D721Med (cell line): ENCODE measurements at regions not wholly inside any gene's neighbourhood (a gene's known extent, or its start where the extent isn't known, plus 50 kb on each side); places are given as distances from the start of the nearest gene placed in this dataset.

Experiments used
- DNase-seq: peaks from one replicate; pipeline ENCODE4 v3.0.0; 2011; ENCODE audit warnings: low spot score; ENCODE audit not compliant: insufficient read length
- FAIRE-seq: peaks from 2 replicates; lab custom pipeline; 2011; peaks lifted over from hg19 to GRCh38; lab: Jason Lieb, UNC
- TF ChIP-seq, protein P1 (sequence below): IDR thresholded peaks from 2 replicates; pipeline ENCODE4 v1.5.1; 2012; ENCODE audit warnings: mild to moderate bottlenecking, control low read depth; ENCODE audit not compliant: insufficient read depth; ENCODE audit errors: missing control alignments

DNA sequence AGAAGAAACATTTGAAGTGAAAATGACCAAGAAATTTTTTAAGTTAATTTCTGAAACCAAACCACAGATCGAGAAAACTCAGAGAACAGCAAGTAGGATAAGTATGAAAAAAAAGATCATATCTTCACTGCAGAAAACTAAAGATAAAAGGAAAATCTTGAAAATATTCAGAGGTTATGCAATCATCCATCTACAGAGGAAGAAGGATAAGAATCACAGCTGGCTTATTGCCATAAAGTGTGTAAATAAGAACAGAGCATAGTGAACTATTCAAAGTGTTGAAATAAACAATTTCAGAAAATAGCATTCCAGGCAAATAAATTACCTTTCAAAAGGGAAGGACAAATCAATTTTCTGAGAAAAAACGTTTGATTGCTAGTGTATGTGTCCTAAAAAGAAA lies 1191.7 kb upstream of the CDH6 start:
- no peak for FAIRE-seq
- TF ChIP-seq, protein P1, sequence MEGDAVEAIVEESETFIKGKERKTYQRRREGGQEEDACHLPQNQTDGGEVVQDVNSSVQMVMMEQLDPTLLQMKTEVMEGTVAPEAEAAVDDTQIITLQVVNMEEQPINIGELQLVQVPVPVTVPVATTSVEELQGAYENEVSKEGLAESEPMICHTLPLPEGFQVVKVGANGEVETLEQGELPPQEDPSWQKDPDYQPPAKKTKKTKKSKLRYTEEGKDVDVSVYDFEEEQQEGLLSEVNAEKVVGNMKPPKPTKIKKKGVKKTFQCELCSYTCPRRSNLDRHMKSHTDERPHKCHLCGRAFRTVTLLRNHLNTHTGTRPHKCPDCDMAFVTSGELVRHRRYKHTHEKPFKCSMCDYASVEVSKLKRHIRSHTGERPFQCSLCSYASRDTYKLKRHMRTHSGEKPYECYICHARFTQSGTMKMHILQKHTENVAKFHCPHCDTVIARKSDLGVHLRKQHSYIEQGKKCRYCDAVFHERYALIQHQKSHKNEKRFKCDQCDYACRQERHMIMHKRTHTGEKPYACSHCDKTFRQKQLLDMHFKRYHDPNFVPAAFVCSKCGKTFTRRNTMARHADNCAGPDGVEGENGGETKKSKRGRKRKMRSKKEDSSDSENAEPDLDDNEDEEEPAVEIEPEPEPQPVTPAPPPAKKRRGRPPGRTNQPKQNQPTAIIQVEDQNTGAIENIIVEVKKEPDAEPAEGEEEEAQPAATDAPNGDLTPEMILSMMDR = no peak
- no peak for DNase-seq

DNA sequence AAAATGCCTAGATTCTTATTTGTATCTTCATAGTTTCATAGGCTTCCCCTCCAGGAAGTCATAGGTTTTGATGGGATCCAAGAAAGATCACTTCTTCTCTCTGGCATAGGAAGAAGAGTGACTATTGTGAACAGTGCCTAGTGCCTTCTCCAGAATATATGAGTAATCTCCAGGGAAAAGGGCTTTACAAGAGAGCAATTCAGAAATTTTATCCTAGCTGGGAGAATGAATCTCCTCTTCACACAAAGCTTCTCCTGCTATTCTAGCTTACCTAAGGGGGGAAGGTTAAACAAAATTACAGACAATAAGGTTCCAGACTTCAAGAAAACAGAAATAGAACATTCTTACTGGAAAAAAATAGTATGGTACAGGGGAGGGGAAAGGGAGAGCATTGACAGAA lies 1193.3 kb upstream of the CDH6 start:
- DNase-seq (no peak), FAIRE-seq (no peak)
- TF ChIP-seq, protein P1 = no peak

DNA sequence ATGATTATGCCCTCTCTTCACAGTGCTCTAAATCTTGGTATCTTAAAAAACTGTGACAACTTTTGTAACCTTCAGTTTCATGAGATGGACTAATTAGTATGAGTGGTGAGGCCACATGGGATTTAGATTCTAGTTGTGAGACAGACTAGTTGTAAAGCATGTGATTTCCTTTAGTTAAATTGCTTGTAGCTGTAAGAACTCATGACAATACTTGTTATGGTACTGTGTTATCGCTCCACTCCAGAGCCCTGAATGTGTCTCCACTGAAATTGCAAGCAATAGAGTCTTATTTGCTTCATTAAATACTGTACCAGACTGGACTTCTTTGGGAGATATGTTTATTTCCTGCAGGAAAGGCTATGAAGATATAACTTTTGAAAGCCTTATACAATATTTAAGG lies 1198.3 kb upstream of the CDH6 start:
- DNase-seq = no peak
- no peak for FAIRE-seq
- TF ChIP-seq, protein P1 = no peak

DNA sequence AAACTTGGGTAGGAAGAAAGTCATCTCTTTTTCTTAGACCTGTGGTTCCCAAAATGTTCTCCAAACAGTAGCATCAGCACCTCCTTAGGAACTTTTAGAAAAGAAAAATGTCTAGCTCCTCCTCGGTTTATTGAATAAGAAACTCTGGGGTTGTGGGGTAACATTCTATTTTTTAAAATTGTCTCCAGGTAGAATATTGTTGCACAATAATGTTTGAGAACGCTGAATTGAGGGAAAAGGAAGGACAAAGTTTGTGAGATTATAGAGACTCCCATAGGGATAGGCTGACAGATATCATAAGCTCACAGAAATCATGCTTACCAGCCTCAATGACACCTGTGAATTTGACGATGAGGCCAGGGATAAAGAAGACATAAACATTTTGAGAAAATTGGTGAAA lies 1199.0 kb upstream of the CDH6 start:
- FAIRE-seq = no peak
- TF ChIP-seq, protein P1 = no peak
- DNase-seq = no peak

DNA sequence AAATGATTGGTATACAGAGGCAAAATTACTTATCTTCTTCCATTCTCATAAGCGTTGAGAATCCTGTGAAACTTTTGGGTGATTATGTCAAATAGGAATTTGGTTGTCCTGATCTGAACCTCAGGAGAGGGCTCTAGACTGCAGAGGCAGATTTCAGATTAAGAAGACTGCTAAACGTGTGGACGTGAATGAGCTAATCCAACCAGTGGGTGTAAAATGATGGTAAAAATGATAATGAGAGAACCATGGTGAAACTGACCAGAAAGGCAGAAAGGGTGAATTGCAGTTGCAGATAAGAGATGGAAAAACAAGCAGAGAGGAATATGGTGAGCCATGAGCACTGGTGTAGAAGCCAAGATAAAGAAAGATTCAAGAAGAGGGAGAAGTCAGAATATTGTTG lies 1200.2 kb upstream of the CDH6 start:
- DNase-seq (no peak), FAIRE-seq (no peak)
- TF ChIP-seq, protein P1 = no peak

DNA sequence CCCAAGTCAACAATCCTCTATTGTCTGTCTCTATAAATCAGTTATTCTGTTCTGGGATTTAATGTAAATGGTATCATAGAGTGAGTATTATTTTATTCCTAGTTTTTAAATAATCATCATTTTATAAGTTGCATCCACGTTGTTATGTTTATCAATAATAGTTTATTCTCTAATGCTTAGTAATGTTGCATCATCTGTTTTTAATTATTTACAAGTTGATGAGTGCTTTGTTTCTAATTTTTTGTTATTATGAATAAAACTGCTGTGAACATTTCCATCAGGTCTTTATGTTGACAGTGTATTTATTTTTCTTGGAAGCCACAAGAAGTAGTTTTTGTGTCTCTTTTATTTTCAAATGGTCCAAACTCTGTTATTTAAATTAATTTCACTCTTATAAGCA lies 1201.2 kb upstream of the CDH6 start:
- DNase-seq = no peak
- TF ChIP-seq, protein P1 = no peak
- no peak for FAIRE-seq

DNA sequence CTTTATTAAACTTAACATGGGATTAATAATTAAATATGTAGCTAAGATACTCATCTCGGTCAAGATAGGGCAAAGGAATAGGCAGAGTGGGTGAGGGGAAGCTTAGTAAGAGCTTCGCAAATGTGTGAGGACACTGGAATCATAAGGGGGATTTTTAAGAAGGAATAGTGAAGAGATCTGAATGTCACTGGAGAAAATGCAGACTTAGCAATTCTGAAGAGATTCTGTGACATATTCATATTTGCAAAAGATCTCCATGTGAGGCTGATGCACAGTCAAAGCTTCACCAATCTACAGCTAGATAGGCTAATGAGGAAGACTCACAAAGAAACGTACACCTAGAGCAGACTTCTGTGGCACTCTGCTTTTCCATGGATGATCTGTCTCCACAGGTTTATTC lies 1202.8 kb upstream of the CDH6 start:
- TF ChIP-seq, protein P1 = no peak
- FAIRE-seq (no peak), DNase-seq (no peak)
